T-helper 2 cell treated with Interferon-gamma antibody and Interleukin-4, amounts not matched to agents 100 ng/mL and 5 ng/mL, for 36 hours (primary cell): ENCODE measurements at regions not wholly inside any gene's neighbourhood (a gene's known extent, or its start where the extent isn't known, plus 50 kb on each side); places are given as distances from the start of the nearest gene placed in this dataset.
"Not testable (repeated sequence)": the region's sequence is repeated elsewhere in the genome, so short reads cannot be mapped to it uniquely, and the experiment has no call there.

Source experiments
- intact Hi-C: fragments of 100-400 bp; cut with micrococcal nuclease; formaldehyde crosslinking; loops from one replicate; pipeline ENCODE4 v1.15.1; 2023

GRCh38 chr1:168490306-168490705 lies 53.5 kb downstream of the XCL2 start:
- intact Hi-C loops, result no loop called here

- intact Hi-C loops, result no loop called here
Measured at GRCh38 chr1:168488138-168488537, 55.7 kb downstream of the XCL2 start.

GRCh38 chr1:168486820-168487219 lies 57.0 kb downstream of the XCL2 start:
- intact Hi-C loops, result not testable (repeated sequence)

- intact Hi-C loops, result no loop called here
Measured at GRCh38 chr1:168485048-168485447, 58.7 kb downstream of the XCL2 start.

- intact Hi-C loops, result no loop called here
Measured at GRCh38 chr1:168484083-168484482, 59.7 kb downstream of the XCL2 start.

- intact Hi-C loops, result no loop called here
Measured at GRCh38 chr1:168483539-168483938, 60.3 kb downstream of the XCL2 start.

GRCh38 chr1:168482106-168482505 lies 61.7 kb downstream of the XCL2 start:
- intact Hi-C loops, result no loop called here

- intact Hi-C loops, result no loop called here
Measured at GRCh38 chr1:168481586-168481985, 62.2 kb downstream of the XCL2 start.

GRCh38 chr1:168480997-168481396 lies 62.8 kb downstream of the XCL2 start:
- intact Hi-C loops, result no loop called here

GRCh38 chr1:168477792-168478191 lies 66.0 kb downstream of the XCL2 start:
- intact Hi-C loops, result no loop called here

GRCh38 chr1:168476588-168477385 lies 67.0 kb downstream of the XCL2 start:
- intact Hi-C loops, result no loop called here

GRCh38 chr1:168474322-168474721 lies 69.5 kb downstream of the XCL2 start:
- intact Hi-C loops, result no loop called here

- intact Hi-C loops, result no loop called here
Measured at GRCh38 chr1:168473126-168473525, 70.7 kb downstream of the XCL2 start.

- intact Hi-C loops, result no loop called here
Measured at GRCh38 chr1:168472223-168472622, 71.6 kb downstream of the XCL2 start.

GRCh38 chr1:168470901-168471431 lies 72.8 kb downstream of the XCL2 start:
- intact Hi-C loops, result no loop called here

GRCh38 chr1:168469690-168470089 lies 74.1 kb downstream of the XCL2 start:
- intact Hi-C loops, result loop anchor here (2.0 to 10.0 kb wide), 4 partner anchors 43 to 635 kb away; partner anchors contain the start of gene ATP1B1

- intact Hi-C loops, result loop anchor here (2.0 to 10.0 kb wide), 4 partner anchors 43 to 636 kb away; partner anchors contain the start of gene ATP1B1
Measured at GRCh38 chr1:168468822-168469221, 75.0 kb downstream of the XCL2 start.

GRCh38 chr1:168468042-168468809 lies 75.6 kb downstream of the XCL2 start:
- intact Hi-C loops, result loop anchor here (2.0 to 10.0 kb wide), 4 partner anchors 44 to 637 kb away; partner anchors contain the start of gene ATP1B1

- intact Hi-C loops, result loop anchor here (5.0 to 10.0 kb wide), 3 partner anchors 45 to 637 kb away; partner anchors contain the start of gene ATP1B1
Measured at GRCh38 chr1:168467452-168467851, 76.3 kb downstream of the XCL2 start.

GRCh38 chr1:168466714-168467131 lies 77.1 kb downstream of the XCL2 start:
- intact Hi-C loops, result loop anchor here (5.0 to 10.0 kb wide), 3 partner anchors 46 to 638 kb away; partner anchors contain the start of gene ATP1B1

GRCh38 chr1:168466092-168466713 lies 77.6 kb downstream of the XCL2 start:
- intact Hi-C loops, result loop anchor here (5.0 to 10.0 kb wide), 3 partner anchors 46 to 639 kb away; partner anchors contain the start of gene ATP1B1
